Ishikawa (cell line): ENCODE measurements at regions not wholly inside any gene's neighbourhood (a gene's known extent, or its start where the extent isn't known, plus 50 kb on each side); places are given as distances from the start of the nearest gene placed in this dataset.

Source experiments
- CEBPB ChIP-seq: IDR thresholded peaks from 2 replicates; pipeline ENCODE4 v1.6.1; 2012
- CREB1 ChIP-seq: IDR thresholded peaks from 2 replicates; pipeline ENCODE4 v1.6.1; 2012; ENCODE audit warnings: low read depth
- EGR1 ChIP-seq: IDR thresholded peaks from 2 replicates; pipeline ENCODE4 v1.6.1; 2012
- EP300 ChIP-seq: IDR thresholded peaks from 2 replicates; pipeline ENCODE4 v1.6.1; 2012; ENCODE audit warnings: borderline replicate concordance
- FOXM1 ChIP-seq: IDR thresholded peaks from 2 replicates; pipeline ENCODE4 v1.6.1; 2012; ENCODE audit warnings: low read depth, borderline replicate concordance
- MAX ChIP-seq: IDR thresholded peaks from 2 replicates; pipeline ENCODE4 v1.6.1; 2012
- NFIC ChIP-seq: IDR thresholded peaks from 2 replicates; pipeline ENCODE4 v1.6.1; 2012
- RAD21 ChIP-seq: IDR thresholded peaks from 2 replicates; pipeline ENCODE4 v1.6.1; 2012; ENCODE audit warnings: low read depth
- REST ChIP-seq: IDR thresholded peaks from 2 replicates; pipeline ENCODE4 v1.6.1; 2012; ENCODE audit warnings: low read depth, mild to moderate bottlenecking
- TAF1 ChIP-seq: IDR thresholded peaks from 2 replicates; pipeline ENCODE4 v1.6.1; 2012; ENCODE audit warnings: low read depth, mild to moderate bottlenecking
- TCF12 ChIP-seq: IDR thresholded peaks from 2 replicates; pipeline ENCODE4 v1.6.1; 2012; ENCODE audit warnings: low read depth
- TEAD4 ChIP-seq: IDR thresholded peaks from 2 replicates; pipeline ENCODE4 v1.6.1; 2012
- YY1 ChIP-seq: IDR thresholded peaks from 2 replicates; pipeline ENCODE4 v1.6.1; 2012; ENCODE audit warnings: low read depth
- ZBTB7A ChIP-seq: IDR thresholded peaks from 2 replicates; pipeline ENCODE4 v1.6.1; 2012; ENCODE audit warnings: low read depth
- TF ChIP-seq, protein P1 (sequence below): IDR thresholded peaks from 2 replicates; pipeline ENCODE4 v1.6.1; 2012

DNA sequence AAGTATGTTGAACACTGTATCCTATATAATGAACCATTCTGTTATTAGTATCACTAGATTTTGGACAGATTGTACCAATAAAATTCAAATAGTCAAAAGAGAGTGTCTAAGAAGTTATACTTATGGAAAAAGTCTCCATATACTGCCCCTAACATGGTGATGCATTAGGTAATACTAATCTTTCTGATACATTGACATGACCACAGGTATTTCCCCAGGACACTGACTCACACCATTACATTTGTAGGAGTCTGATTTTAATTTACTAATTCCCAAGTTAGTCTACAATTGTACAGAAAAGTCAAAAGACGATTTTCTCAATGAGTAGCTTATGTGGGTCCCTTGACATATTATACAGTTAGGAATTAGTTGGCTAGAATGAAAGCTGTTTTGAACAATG, 593.8 kb downstream of the ISL1 start:
- TF ChIP-seq MAX (no peak), CEBPB (no peak), TEAD4 (no peak), NFIC (no peak), EP300 (no peak), RAD21 (no peak), TAF1 (no peak), TCF12 (no peak), ZBTB7A (no peak), FOXM1 (no peak), CREB1 (no peak), YY1 (no peak), REST (no peak), EGR1 (no peak)
- TF ChIP-seq, protein P1, sequence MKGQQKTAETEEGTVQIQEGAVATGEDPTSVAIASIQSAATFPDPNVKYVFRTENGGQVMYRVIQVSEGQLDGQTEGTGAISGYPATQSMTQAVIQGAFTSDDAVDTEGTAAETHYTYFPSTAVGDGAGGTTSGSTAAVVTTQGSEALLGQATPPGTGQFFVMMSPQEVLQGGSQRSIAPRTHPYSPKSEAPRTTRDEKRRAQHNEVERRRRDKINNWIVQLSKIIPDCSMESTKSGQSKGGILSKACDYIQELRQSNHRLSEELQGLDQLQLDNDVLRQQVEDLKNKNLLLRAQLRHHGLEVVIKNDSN, result no peak

DNA sequence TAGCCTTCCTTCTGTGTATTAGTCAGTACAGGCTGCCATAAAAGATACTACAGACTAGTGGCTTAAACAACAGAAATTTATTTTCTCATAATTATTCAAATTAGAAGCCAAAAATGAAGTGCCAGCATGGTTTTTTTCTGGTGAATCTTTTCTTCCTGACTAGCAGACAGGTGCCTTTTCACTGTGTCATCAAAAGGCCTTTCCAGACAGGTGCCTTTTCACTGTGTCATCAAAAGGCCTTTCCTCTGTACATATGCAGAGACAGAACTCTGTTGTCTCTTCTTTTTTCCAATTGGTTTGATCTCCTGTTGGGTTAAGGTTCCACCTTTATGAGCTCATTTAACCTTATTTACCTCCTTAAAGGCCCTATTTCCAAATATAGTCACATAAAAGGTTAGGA, 599.9 kb downstream of the ISL1 start:
- TF ChIP-seq TEAD4, result no peak
- TF ChIP-seq YY1, result no peak
- no peak for TF ChIP-seq NFIC
- no peak for TF ChIP-seq MAX
- TF ChIP-seq EP300, result no peak
- no peak for TF ChIP-seq ZBTB7A

GRCh38 chr5:51986733-51987132, 603.5 kb downstream of the ISL1 start:
- TF ChIP-seq CREB1, result no peak
- no peak for TF ChIP-seq TCF12
- TF ChIP-seq NFIC, result no peak
- TF ChIP-seq ZBTB7A, result no peak
- TF ChIP-seq REST, result no peak

DNA sequence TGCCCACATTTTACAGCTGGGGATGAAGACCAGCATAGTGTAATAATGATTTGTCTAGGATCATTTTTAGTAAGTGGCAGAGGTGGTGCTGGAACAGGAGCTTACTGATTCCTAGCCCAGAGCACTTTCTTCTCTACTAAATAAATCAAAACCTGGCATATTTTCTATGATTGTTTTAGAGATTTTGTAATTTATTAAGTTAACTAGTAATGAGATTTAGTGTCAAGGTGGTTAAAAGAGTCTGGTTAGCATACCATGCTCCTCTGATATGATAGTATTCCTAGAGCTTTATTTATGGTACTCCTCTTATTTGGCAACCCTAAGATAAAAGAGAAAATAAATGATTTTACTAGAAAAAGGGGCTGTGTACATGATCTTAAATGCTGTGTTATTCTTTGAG, 604.0 kb downstream of the ISL1 start:
- no peak for TF ChIP-seq RAD21
- TF ChIP-seq, protein P1, result no peak
- TF ChIP-seq EGR1, result no peak
- no peak for TF ChIP-seq CEBPB
- TF ChIP-seq NFIC, result no peak

DNA sequence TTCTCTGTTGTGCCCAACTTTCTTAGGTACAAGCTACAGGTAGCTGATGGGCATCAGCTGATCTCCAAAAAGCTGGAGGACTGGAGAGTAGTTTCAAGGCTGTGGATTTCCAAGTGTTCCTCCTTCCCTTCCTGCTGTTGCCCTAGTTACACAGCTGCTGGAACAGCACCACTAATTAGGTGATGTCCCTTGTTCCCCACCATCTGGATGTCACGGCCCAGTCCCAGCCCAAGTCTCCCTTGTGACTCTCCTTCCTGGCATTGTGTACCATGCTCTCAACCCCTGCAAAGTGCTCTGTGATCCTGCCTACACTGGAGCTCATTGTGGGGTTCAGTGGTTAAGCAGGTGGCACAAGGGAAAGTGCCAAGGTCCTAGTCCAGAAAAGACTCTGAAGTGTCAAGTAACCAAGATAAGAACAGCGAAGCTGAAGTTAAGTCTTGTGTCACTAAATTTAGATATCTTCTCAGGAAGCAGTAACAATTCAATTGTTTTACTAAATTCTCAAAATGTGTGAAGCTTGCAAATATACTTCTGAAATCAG, 604.5 kb downstream of the ISL1 start:
- TF ChIP-seq TAF1 (no peak), TEAD4 (no peak), MAX (no peak), EP300 (no peak), REST (no peak)
- TF ChIP-seq, protein P1, result no peak
